Jurkat, Clone E6-1 (cell line): ENCODE measurements at regions not wholly inside any gene's neighbourhood (a gene's known extent, or its start where the extent isn't known, plus 50 kb on each side); places are given as distances from the start of the nearest gene placed in this dataset.
A peak's percentile ranks its signal among the peaks of the same experiment; 100 is the strongest.

Experiments
- DNase-seq: peaks from one replicate; pipeline ENCODE4 v3.0.0-alpha.2; 2011; ENCODE audit warnings: low read depth, low spot score
- H3K4me3 ChIP-seq: 2 replicates; pipeline ENCODE4 v1.5.1; 2011; ENCODE audit warnings: mild to moderate bottlenecking, low read length, control low read depth, moderate library complexity

GRCh38 chr4:38226170-38226569 is 266.0 kb downstream of the PTTG2 start:
- no peak overlapping the region for H3K4me3 ChIP-seq
- DNase-seq: no peak

DNA sequence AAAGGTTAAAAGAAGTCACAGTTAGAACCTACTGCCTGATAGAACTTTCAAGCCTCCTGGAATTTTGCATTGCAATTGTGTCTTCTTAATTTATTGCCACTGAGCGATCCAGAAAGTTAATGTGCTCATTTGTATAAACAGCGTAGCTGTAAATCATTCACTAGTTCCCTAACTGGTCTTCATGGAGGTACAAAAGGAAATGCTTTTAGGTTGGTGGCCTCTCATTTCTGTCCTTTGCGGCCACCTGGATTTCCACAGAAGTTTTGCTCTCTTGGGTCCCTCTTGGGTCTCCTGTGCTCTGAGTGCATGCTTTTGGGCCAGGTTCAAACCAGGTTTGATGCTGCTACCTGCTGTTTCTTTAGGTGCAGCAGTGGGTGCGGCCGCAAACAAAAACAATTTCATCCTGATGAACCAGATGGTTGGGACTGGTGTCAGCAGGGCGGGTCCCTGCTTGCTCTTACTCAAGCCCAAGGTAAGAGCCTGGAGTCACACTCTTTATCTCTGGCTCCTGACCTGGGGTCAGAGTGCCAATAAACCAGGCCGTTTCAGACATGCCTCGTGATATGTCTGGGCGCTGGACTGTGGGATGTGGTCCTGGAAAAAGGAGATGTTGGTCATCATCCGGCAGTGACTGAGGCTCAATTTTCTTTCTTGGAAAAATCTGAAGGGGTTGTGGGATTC is 270.1 kb downstream of the PTTG2 start:
- H3K4me3 ChIP-seq: no peak overlapping the region
- DNase-seq: no peak

DNA sequence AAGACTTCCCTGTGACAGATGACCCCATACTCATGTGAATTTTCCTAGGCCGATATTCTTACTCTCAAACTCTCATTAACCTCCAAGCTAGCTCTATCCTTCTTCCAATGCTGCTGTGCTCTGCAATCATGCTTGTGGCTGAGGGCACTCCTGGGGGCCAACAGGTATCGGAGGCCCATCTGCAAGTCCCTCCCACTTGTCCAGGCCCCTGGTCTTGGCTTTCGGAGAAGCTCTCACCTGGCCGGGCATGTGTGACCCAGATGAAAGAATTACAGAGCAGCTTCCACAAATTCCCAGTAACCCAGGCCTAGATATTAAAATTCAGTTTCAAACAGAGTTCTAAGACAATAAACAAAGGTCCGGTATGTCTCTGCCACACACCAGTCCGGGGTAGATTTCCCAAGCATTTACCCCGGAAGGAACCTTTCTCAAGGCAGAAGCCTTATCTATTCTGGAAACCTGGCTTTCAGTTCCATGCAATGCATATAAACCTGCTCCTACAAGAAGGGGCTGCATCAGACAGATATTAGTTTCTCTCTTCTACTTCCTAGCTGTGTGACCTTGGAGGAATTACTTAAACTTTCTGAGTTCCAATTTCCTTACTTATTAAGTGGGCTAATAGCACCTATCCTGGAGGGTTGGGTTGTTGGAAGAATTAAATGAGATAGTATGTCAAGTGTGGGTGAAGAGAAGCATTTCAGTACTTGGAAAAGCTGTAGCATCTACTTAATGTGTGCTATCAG is 270.8 kb downstream of the PTTG2 start:
- H3K4me3 ChIP-seq: no peak overlapping the region
- no peak for DNase-seq

DNA sequence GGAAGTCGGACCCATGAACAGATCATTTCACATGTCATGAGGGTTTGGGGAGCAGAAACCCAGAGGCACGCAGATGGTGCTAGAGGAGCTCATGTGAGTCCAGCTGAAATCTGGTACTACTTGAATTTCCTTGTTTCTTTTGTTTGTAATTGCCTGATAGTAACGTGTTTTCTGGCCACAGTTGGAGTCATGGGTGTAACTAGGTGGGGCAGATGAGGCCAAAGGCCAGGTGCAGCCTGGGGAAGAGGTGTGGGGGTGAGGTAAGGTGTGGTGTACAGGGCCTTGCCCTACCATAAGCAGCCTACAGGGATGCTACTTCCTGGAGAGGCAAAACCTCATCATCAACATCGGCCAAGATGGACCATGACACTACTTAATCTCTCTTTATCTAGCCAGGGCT is 271.4 kb downstream of the PTTG2 start:
- DNase-seq: no peak
- no peak overlapping the region for H3K4me3 ChIP-seq

GRCh38 chr4:38232741-38233140 is 272.5 kb downstream of the PTTG2 start:
- no peak for DNase-seq
- no peak overlapping the region for H3K4me3 ChIP-seq

DNA sequence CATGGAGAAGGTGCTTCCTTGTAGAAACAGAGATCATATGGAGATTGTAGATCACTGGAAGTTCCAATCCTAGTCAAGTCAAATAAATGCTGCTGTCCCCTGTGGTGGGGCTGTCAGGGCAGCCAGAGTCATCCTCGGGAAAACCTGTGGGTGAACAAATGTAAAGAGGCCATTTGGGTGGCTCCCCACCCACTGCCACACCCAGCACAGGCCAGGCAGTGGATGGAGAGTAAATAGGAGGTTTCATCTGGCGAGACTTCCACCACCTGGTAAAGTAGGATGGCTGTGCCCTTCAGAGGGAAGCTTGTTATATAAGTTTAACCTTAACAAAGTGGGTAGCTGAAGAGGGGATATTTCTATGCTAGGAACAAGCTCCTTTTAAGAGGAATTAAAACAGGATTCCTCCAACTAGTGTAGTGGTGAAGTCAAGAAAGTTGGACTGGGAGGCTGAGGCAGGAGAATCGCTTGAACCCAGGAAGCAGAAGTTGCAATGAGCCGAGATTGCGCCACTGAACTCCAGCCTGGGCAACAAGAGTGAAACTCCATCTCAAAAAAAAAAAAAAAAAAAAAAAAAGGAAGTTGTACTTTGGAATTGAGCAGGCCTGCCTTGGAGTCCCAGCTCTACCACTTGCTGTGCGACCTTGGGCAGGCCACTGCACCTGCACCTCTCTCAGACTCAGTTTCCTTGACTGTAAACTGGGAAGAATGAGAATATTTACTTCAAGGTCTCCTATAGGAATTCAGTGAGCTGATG is 273.7 kb downstream of the PTTG2 start:
- no peak for DNase-seq
- no peak overlapping the region for H3K4me3 ChIP-seq

DNA sequence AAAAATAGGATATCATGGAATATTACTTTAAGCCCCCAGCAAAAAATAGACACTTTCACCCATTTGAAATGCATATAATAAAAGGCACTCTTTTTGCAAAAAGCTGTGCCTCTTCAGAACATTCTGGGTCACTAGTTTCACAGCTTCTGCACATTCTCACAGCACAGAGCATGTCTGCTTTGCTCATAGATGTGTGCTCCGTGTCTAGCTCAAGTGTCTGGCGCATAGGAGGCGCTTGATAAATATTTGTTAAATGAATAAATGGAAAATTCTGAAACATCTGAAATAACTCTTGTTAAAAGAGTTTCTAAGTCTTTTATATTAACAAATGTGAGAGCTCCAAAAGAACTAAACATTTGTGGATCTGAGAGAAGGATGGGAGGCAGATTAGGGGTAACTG is 275.2 kb downstream of the PTTG2 start:
- H3K4me3 ChIP-seq: no peak overlapping the region
- DNase-seq: no peak

DNA sequence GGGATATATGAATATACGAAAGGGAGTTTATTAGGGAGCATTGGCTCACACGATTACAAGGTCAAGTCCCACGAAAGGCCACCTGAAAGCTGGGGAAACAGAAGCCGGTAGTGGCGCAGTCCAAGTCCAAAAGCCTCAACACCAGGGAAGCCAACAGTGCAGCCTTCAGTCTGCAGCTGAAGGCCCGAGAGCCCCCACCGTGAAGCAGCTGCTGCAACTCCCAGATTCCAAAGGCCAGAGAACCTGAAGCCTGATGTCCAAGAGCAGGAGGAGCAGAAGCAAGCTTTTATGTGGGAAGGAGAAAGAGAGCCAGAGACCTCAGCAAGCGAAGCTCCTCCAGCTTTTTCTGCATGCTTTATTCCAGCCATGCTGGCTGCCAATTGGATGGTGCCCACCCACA is 275.8 kb downstream of the PTTG2 start:
- no peak overlapping the region for H3K4me3 ChIP-seq
- no peak for DNase-seq

- H3K4me3 ChIP-seq: no peak overlapping the region
- no peak for DNase-seq
These were observed 276.3 kb downstream of the PTTG2 start for GRCh38 chr4:38236503-38236902.

DNA sequence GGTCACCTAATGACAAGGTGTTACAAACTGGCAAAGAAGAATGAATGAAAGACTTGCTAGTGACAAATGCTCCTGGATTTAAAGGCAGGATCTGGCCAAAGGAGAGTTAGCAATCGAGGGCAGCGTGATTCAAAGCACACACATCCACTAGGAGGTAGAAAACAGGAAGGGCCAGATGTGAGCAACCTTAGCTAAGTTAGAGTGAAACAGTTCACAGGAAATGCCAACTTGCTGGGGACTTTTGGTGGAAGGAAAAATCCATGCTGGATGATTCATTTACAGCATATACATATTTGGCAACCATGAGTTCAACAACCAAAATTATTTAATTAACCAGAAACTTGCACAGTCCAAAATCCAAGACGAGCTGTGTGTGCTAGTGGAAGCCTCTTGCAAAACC is 276.9 kb downstream of the PTTG2 start:
- no peak overlapping the region for H3K4me3 ChIP-seq
- DNase-seq: no peak

- DNase-seq: no peak
- H3K4me3 ChIP-seq: no peak overlapping the region
These were observed 281.3 kb downstream of the PTTG2 start for GRCh38 chr4:38241541-38241940.

DNA sequence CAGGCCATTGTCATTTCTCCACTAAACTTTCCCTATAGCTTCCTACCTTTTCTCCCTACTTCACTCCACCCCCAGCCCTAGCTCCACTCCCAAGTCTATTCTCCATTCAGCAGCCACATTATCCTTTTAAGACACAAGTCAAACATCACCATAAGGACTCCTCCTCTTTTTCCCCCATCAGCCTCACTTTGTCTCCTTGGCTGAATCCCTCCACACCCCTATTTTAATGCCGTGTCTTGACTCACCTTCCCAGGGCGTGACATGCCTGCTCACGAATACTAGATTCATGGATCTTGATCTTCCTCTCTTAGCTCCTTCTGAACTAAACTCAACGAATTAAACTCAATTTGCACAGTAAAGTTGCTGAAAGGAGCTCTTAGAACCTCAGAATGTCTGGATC is 281.9 kb downstream of the PTTG2 start:
- H3K4me3 ChIP-seq: no peak overlapping the region
- DNase-seq: no peak

GRCh38 chr4:38242822-38243387 is 282.7 kb downstream of the PTTG2 start:
- no peak overlapping the region for H3K4me3 ChIP-seq
- peak; percentile 49 for DNase-seq

DNA sequence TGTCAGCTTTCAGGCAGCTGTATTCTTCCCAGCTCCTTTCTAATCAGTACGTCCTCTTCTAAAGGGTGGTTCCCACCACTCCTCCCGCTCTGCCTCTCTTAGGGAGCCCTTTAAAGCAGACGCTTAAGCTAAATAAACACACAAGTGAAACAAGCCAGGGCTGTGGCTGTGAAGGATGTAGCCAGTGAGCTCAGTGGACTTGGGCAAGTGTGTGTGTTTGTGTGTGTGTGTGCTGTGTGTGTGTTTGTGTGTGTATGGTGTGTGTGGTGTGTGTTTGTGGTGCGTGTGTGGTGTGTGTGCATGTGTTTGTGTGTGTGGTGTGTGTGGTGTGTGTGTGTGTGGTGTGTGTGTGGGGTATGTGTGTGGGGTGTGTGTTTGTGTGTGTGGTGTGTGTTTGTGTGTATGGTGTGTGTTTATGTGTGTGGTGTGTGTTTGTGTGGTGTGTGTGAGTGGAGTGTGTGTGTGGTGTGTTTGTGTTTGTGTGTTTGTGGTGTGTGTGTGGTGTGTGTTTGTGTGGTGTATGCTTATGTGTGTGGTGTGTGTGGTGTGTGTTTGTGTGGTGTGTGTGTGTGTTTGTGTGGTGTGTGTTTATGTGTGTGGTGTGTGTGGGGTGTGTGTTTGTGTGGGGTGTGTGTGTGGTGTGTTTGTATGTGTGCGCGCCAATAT is 283.3 kb downstream of the PTTG2 start:
- DNase-seq: no peak
- no peak overlapping the region for H3K4me3 ChIP-seq

DNA sequence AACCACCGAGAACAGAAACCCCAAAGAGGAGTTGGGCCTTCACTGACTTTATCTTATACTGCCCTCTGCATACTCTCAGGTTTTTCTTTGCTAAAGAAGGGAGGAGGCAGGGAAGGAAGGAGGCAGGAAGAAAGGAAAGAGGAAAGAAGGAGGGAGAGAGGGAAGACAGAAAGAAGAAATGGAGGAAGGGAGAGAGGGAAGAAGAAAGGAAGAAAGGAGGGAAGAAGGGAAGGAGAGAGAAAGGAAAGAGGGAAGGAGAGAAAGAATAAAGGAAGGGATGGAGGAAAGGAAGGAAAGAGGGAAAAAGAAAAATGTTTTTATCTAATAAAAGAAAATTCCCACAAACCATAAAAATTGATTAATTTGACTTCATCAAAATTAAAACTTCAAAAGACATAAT is 294.6 kb downstream of the PTTG2 start:
- DNase-seq: no peak
- no peak overlapping the region for H3K4me3 ChIP-seq

- no peak overlapping the region for H3K4me3 ChIP-seq
- DNase-seq: no peak
These were observed 295.4 kb downstream of the PTTG2 start for GRCh38 chr4:38255572-38255971.

DNA sequence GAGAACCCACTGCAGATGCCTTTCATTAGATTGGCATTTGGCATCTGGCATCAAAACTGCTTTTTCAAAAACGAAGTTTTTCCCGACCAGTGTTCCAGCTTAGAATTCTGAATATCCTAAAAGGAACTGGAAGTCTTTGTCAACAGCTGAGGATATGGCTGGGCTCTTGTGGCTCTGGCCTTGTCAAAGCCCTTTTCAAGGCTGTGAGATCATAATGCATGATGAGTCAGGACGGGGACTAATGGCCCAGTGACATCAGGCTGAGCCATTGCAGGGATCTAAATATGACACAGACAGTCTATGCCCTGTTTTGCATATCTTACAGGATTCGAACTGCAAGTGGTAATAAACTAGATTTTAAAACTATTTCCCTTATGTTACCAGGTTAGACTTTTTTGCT is 306.4 kb downstream of the PTTG2 start:
- DNase-seq: no peak
- no peak overlapping the region for H3K4me3 ChIP-seq

DNA sequence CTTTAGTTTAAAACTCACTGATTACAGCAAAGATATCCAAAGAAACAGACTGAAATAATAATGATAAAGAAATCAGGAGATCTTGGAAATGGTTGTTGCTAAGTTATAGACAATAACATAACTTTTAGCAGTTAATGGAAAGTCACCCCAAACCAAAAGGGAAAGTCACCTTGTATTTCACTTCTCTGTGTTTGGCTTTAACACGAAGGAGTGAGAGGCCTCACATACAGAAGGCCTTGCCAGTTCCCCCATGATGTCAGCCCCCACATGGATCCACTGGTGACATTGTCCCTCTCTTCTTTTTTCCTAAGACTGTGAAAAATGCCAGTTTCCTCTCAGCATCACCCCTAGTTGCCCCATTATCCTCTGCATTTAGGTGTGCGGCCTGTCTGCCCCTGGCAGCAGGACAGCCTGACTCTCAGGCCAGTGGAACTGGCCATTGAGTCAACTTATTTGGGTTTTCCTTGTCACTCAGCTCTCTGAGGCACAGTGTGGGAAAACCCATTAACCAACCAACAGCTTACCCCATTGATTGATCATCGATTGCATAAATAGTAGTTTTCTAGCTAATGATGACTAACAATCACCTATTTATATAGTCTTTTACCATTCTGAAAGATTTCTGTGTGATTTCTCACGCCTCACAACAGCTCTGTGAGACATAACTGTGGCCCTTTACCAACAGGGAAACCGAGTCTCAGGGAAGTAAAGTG is 308.1 kb downstream of the PTTG2 start:
- no peak for DNase-seq
- no peak overlapping the region for H3K4me3 ChIP-seq

DNA sequence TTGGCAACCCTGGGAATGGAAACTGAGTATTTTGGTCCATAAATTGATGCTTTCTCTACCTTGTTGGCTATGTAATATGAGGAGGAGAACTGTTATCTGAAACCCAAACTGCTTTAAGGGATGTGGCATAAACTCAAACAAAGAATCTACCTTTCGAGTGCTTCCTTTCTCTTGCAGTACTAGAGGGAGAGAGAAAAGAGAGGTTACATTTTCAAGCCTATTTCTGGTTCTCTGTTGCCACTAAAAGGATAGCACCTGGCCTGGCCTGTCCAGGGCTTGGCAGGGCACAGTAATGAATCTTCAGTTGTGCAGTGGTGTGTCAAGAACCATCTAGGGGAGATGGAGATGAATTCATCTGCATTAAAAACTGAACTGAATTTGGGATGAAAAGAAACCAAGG is 308.6 kb downstream of the PTTG2 start:
- no peak for DNase-seq
- no peak overlapping the region for H3K4me3 ChIP-seq
